Mammary epithelial cell (primary cell): ENCODE measurements at regions not wholly inside any gene's neighbourhood (a gene's known extent, or its start where the extent isn't known, plus 50 kb on each side); places are given as distances from the start of the nearest gene placed in this dataset.

Source experiments
- CTCF ChIP-seq, 2 donors: IDR thresholded peaks in 1 of 2; conservative IDR thresholded peaks in 1 of 2; 2 replicates each; pipeline ENCODE4 v1.5.1; 2011 to 2012; ENCODE audit warnings: inconsistent platforms in 2 of 2, low read length in 2 of 2, mild to moderate bottlenecking in 2 of 2, control low read depth in 1 of 2, low read depth in 1 of 2; ENCODE audit not compliant: insufficient read depth in 1 of 2; ENCODE audit errors: extremely low read depth in 1 of 2
- EZH2 ChIP-seq: IDR thresholded peaks from 2 replicates; pipeline ENCODE4 v1.6.1; 2012; ENCODE audit warnings: low read length, inconsistent platforms, borderline replicate concordance

GRCh38 chr2:20563833-20564232, 87.1 kb downstream of the HS1BP3 start:
- TF ChIP-seq CTCF (conservative IDR thresholded peaks at IDR 0.05 in 1 of 2, IDR thresholded peaks at IDR 0.05 in 1 of 2; ENCODE audit: extremely low read depth in 1 of 2, insufficient read depth in 1 of 2, low read depth in 1 of 2, low read length in 2 of 2) (no peak), EZH2 (no peak)
